SK-N-SH treated with all-trans-retinoic acid at 6 μM for 48 hours (cell line): ENCODE measurements at regions not wholly inside any gene's neighbourhood (a gene's known extent, or its start where the extent isn't known, plus 50 kb on each side); places are given as distances from the start of the nearest gene placed in this dataset.

Experiments
- ATAC-seq: fragments of 200-7000 bp; cut with Tn5 transposase; 3 replicates; pipeline ENCODE4 v1.9.1; 2020; ENCODE audit warnings: mild to moderate bottlenecking, moderate library complexity
- ARNTL ChIP-seq: fragments of 450-650 bp; formaldehyde crosslinking; IDR thresholded peaks from 2 replicates; pipeline ENCODE4 v1.5.0; 2020; ENCODE audit warnings: low read depth, mild to moderate bottlenecking, moderate library complexity, borderline replicate concordance
- CREB5 ChIP-seq: fragments of 250-450 bp; sonication (Bioruptor Pico); IDR thresholded peaks from 2 replicates; pipeline ENCODE4 v1.5.1; 2020; ENCODE audit warnings: low read depth, mild to moderate bottlenecking, moderate library complexity
- ESRRG ChIP-seq: fragments of 250-450 bp; sonication (Bioruptor Pico); IDR thresholded peaks from 2 replicates; pipeline ENCODE4 v1.6.1; 2021; ENCODE audit warnings: mild to moderate bottlenecking
- PATZ1 ChIP-seq: fragments of 250-450 bp; sonication (Bioruptor Pico); IDR thresholded peaks from 2 replicates; pipeline ENCODE4 v1.8.0; 2020; ENCODE audit warnings: mild to moderate bottlenecking, moderate library complexity, borderline replicate concordance
- POU6F1 ChIP-seq: fragments of 250-450 bp; sonication (Bioruptor Pico); IDR thresholded peaks from 2 replicates; pipeline ENCODE4 v1.8.0; 2021; ENCODE audit warnings: low read depth, mild to moderate bottlenecking, moderate library complexity, borderline replicate concordance
- RARB ChIP-seq: fragments of 250-450 bp; sonication (Bioruptor Pico); IDR thresholded peaks from 2 replicates; pipeline ENCODE4 v1.8.0; 2021; ENCODE audit warnings: mild to moderate bottlenecking, moderate library complexity
- SNAI2 ChIP-seq: fragments of 250-450 bp; sonication (Bioruptor Pico); IDR thresholded peaks from 2 replicates; pipeline ENCODE4 v1.5.0; 2020; ENCODE audit warnings: mild to moderate bottlenecking, moderate library complexity
- TCF4 ChIP-seq: fragments of 250-450 bp; sonication (Bioruptor Pico); IDR thresholded peaks from 2 replicates; pipeline ENCODE4 v1.8.0; 2021; ENCODE audit warnings: mild to moderate bottlenecking, moderate library complexity, borderline replicate concordance
- TOX ChIP-seq: fragments of 250-450 bp; sonication (Bioruptor Pico); IDR thresholded peaks from 2 replicates; pipeline ENCODE4 v1.8.0; 2021; ENCODE audit warnings: mild to moderate bottlenecking, moderate library complexity, borderline replicate concordance
- TSHZ2 ChIP-seq: fragments of 250-450 bp; sonication (Bioruptor Pico); IDR thresholded peaks from 2 replicates; pipeline ENCODE4 v1.5.0; 2020; ENCODE audit warnings: mild to moderate bottlenecking, moderate library complexity
- ZFP3 ChIP-seq: fragments of 250-450 bp; sonication (Bioruptor Pico); IDR thresholded peaks from 2 replicates; pipeline ENCODE4 v1.5.0; 2020; ENCODE audit warnings: mild to moderate bottlenecking, moderate library complexity
- ZFP30 ChIP-seq: fragments of 450-650 bp; formaldehyde crosslinking; IDR thresholded peaks from 2 replicates; pipeline ENCODE4 v1.5.0; 2022; ENCODE audit warnings: mild to moderate bottlenecking, moderate library complexity
- ZNF8 ChIP-seq: fragments of 450-650 bp; formaldehyde crosslinking; IDR thresholded peaks from 2 replicates; pipeline ENCODE4 v1.5.0; 2020; ENCODE audit warnings: mild to moderate bottlenecking, moderate library complexity

- no peak for TF ChIP-seq TSHZ2
- TF ChIP-seq CREB5 (CRISPR knock-in tag): no peak
- no peak for TF ChIP-seq TOX (CRISPR knock-in tag)
- TF ChIP-seq ARNTL (CRISPR knock-in tag): no peak
- no peak for TF ChIP-seq RARB (CRISPR knock-in tag)
Measured at GRCh38 chr2:219698748-219699439, 71.5 kb downstream of the SLC4A3 start (continued).

DNA sequence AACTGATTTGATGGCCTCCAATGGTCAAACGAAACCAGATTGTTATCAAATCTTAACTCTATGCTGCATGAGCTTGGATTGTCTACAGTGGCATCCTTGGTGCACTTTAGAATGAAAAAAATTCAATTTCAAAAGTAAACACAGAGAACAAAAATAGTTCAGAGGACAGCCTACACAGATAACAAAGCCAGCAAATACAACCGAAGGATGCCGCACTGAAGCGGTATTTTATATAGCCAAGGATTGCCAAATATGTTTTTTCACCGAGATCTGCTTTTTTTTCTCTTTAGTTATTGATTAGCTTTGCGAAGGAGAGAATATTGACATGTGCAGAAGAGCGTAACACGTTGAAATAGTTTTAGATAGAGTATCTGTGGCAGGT lies 72.0 kb downstream of the SLC4A3 start:
- no peak for ATAC-seq
- TF ChIP-seq ZNF8 (CRISPR knock-in tag): no peak
- TF ChIP-seq POU6F1 (CRISPR knock-in tag): no peak
- TF ChIP-seq SNAI2 (CRISPR knock-in tag): no peak
- TF ChIP-seq ESRRG: no peak
- TF ChIP-seq TCF4: no peak
- TF ChIP-seq ZFP30 (CRISPR knock-in tag): no peak
- TF ChIP-seq, all 23 proteins: peak for 0

- TF ChIP-seq ZFP3 (CRISPR knock-in tag) (no peak), CREB5 (CRISPR knock-in tag) (no peak), TSHZ2 (no peak), PATZ1 (no peak), SNAI2 (CRISPR knock-in tag) (no peak), TCF4 (no peak)
- no peak for ATAC-seq
Measured at GRCh38 chr2:219701847-219702634, 74.6 kb downstream of the SLC4A3 start.
